NCI-H128 (cell line): ENCODE measurements at regions not wholly inside any gene's neighbourhood (a gene's known extent, or its start where the extent isn't known, plus 50 kb on each side); places are given as distances from the start of the nearest gene placed in this dataset.
"Not testable (repeated sequence)": the region's sequence is repeated elsewhere in the genome, so short reads cannot be mapped to it uniquely, and the experiment has no call there.

Experiments used
- DNase-seq: peaks from one replicate; lab custom pipeline; 2025; ENCODE audit not compliant: unreplicated experiment; lab: John Stamatoyannopoulos, UW

GRCh38 chr4:89506866-89507491 lies 199.4 kb upstream of the GPRIN3 start:
- DNase-seq = no peak

- DNase-seq = no peak
Observed at GRCh38 chr4:89502581-89502980, 195.0 kb upstream of the GPRIN3 start.

GRCh38 chr4:89497517-89498308 lies 190.1 kb upstream of the GPRIN3 start:
- DNase-seq = no peak

- DNase-seq = no peak
Observed at GRCh38 chr4:89496851-89497250, 189.3 kb upstream of the GPRIN3 start.

DNA sequence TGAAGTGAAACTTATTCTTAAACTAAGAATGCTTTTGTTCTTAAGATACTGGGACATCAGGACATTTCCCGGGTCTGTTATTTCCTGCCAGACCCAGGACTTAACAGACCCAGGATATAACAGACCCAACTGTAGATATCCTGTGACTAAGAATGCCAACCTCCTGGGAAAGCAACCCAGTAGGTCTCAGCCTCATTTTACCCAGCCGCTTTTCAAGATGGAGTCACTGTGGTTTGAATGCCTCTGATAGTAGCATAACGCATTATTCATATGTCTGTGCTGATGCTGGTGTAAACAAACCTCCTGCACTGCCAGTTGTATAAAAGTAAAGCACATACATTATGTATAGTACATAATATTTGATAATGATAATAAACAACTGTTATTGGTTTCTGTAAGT lies 185.8 kb upstream of the GPRIN3 start:
- DNase-seq = no peak

DNA sequence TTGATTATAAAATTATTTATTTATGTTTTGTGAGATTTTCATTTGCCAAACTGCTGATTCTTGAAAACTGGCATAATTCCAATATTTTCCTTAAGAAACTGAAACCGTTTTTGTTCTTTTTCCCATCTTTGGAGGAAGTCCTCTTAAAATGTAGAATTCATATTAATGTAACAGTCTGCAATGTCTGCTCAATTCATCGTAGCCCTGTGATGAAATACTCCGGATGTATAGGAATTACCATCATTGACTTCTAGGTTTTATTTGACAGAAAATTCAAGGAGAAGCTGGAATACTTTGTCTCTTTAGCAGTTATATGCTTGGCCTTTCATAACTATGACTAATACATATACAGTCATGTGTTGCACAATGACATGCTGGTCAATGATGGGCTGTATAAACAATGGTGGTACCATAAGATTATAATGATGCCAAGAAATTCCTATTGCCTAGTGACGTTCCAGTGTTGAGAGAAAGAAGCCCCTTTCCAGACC lies 185.0 kb upstream of the GPRIN3 start:
- DNase-seq = no peak

GRCh38 chr4:89491761-89492160 lies 184.2 kb upstream of the GPRIN3 start:
- DNase-seq = no peak

DNA sequence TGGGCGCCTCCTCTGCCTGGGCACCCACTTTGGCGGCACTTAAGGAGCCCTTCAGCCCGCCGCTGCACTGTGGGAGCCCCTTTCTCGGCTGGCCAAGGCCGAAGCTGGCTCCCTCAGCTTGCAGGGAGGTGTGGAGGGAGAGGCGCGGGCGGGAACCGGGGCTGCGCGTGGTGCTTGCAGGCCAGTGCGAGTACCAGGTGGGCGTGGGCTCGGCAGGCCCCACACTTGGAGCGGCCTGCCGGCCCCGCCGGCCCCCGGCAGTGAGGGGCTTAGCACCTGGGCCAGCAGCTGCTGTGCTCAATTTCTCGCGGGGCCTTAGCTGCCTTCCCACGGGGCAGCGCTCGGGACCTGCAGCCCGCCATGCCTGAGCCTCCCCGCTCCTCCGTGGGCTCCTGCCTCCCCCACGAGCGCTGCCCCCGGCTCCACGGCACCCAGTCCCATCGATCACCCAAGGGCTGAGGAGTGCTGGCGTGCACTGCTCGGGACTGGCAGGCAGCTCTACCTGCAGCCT lies 182.4 kb upstream of the GPRIN3 start:
- DNase-seq = not testable (repeated sequence)

DNA sequence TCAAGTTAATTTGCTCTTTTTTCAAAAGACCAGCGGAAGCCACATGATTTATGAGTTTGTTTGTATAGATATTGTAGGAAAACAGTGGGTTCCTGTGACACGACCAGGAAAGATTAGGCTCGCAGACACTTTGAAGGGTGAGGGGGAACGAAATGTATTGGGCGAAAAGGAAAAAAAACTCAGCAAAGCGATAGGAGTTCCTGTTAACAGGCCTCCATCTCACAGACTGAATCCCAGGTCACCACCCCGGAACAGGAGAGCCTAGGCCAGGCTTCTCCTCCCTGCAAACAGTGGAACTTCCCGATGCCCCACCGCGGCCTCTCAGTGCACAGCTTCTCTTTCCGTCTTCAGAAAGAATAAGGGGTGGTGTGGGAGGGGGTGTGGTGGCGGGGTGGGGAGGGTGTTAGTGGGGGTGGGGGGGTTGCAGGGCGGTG lies 181.8 kb upstream of the GPRIN3 start:
- DNase-seq = no peak

- no peak for DNase-seq
Observed at GRCh38 chr4:89488736-89489135, 181.1 kb upstream of the GPRIN3 start.

DNA sequence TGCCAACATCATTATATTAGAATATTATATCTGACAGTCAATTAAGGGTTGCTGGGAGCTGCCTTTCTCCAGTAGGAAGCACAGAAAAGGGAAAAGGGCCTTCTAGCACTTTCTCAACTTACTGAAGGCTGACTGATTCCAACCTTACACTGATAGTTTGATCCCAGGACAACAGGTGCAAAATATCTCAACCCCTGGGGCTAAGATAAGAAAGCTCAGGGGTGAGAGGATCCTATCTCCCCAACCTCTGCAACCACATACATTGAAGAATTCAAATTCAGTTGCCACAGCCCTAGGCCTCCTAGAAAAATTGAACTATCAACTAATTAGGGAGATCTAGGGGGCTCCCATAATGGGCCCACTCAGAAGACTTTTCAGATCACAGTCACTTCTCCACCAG lies 179.1 kb upstream of the GPRIN3 start:
- no peak for DNase-seq

- DNase-seq = no peak
Observed at GRCh38 chr4:89486042-89486441, 178.4 kb upstream of the GPRIN3 start.

DNA sequence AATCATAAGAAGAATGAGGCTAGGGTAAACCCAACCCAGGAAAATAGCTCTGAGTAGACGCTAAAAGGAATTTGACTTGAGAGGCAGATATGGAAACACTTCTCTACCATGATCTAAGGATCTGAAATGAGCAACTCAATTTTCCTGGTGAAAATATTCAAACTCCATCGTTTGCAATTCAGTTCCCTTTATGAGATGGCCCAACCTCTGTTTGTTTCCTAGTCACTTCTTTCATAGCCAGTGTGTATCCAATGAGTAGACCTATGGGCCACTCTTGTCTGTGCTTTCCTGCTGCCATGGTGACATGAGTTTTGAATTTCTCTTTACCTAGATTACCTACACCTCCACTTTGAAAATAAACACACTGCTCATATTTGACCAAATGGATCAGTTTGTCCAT lies 176.2 kb upstream of the GPRIN3 start:
- DNase-seq = no peak

DNA sequence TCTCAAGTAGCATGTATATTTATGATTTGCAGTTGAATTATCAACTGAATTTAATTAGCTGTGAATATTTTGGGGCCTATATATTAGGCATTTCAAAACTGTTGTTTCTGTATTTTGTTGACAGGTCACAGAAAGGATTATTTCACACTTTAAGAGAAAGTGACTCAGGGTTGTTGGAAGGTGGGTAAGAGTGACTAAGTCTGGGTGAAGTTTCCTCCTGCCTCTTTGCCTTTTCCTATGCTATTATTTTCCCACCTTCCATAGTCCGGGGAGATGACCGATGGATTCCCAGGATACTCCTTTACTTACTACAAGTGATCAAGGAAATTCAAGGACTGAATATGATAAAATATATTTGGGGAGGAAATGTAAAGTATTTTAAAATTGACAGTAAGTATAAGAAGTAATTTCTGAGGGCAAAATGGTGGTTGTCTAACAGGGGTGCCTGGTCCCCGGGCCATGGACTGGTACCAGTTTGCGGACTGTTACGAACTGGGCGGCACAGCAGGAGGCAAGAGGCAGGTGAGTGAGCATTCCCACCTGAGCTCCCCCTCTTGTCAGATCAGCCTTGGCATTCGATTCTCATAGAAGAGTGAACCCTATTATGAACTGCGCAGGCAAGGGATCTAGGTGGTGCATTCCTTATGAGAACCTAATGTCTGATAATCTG lies 175.5 kb upstream of the GPRIN3 start:
- DNase-seq = no peak

GRCh38 chr4:89482251-89482650 lies 174.7 kb upstream of the GPRIN3 start:
- DNase-seq = no peak

- DNase-seq = no peak
Observed at GRCh38 chr4:89469930-89470375, 162.4 kb upstream of the GPRIN3 start.

- DNase-seq = no peak
Observed at GRCh38 chr4:89469516-89469915, 161.9 kb upstream of the GPRIN3 start.

GRCh38 chr4:89468602-89469001 lies 161.0 kb upstream of the GPRIN3 start:
- no peak for DNase-seq

- no peak for DNase-seq
Observed at GRCh38 chr4:89463341-89463740, 155.7 kb upstream of the GPRIN3 start.

GRCh38 chr4:89447543-89447942 lies 139.9 kb upstream of the GPRIN3 start:
- no peak for DNase-seq

DNA sequence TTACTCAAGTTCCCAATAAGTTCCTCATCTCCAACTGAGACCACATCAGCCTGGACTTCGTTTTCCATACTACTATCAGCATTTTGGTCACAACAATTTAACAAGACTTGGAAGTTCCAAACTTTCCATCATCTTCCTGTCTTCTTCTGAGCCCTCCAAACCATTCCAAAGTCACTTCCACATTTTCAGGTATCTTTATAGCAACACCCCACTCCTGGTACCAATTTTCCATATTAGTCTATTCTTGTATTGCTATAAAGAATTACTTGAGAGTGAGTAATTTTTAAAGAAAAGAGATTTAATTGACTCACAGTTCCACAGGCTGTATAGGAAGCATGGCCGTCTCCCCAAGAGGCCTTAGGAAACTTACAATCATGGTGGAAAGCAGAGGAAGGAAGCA lies 138.6 kb upstream of the GPRIN3 start:
- DNase-seq = no peak

- DNase-seq = no peak
Observed at GRCh38 chr4:89439533-89439932, 131.9 kb upstream of the GPRIN3 start.
